Activated T-cell treated with anti-CD3 and anti-CD28 coated beads, Interleukin-2, amount 50 U/mL, for 72 hours (primary cell): ENCODE measurements at regions not wholly inside any gene's neighbourhood (a gene's known extent, or its start where the extent isn't known, plus 50 kb on each side); places are given as distances from the start of the nearest gene placed in this dataset.

Experiments used
- ATAC-seq, 2 donors: fragments of 150-1000 bp; cut with Tn5 transposase; replicated peaks in 1 of 2; 2 replicates each; pipeline ENCODE4 v1.10.0; 2021; ENCODE audit warnings: moderate library complexity in 2 of 2, mild to moderate bottlenecking in 1 of 2
- DNase-seq, 2 donors: peaks; one replicate each; pipeline ENCODE4 v3.0.0; 2021 to 2022; ENCODE audit warnings: mixed read lengths in 1 of 2
- H3K27ac Mint-ChIP-seq: one replicate; pipeline ENCODE4 v1.8.0; 2022; ENCODE audit warnings: mild to moderate bottlenecking, moderate library complexity, mixed read lengths
- H3K27me3 Mint-ChIP-seq: one replicate; pipeline ENCODE4 v1.8.0; 2022; ENCODE audit warnings: low read depth, mixed read lengths
- H3K36me3 Mint-ChIP-seq, 2 donors: one replicate each; pipeline ENCODE4 v1.8.0; 2022; ENCODE audit warnings: mixed read lengths in 2 of 2, mild to moderate bottlenecking in 1 of 2; ENCODE audit not compliant: insufficient read depth in 2 of 2
- H3K4me1 Mint-ChIP-seq: one replicate; pipeline ENCODE4 v1.8.0; 2022; ENCODE audit warnings: low read depth, mixed read lengths
- H3K4me3 Mint-ChIP-seq, 2 donors: one replicate each; pipeline ENCODE4 v1.8.0; 2022; ENCODE audit warnings: mild to moderate bottlenecking in 2 of 2, mixed read lengths in 2 of 2, moderate library complexity in 2 of 2
- H3K9me3 Mint-ChIP-seq, 2 donors: one replicate each; pipeline ENCODE4 v1.8.0; 2022; ENCODE audit warnings: mixed read lengths in 2 of 2

DNA sequence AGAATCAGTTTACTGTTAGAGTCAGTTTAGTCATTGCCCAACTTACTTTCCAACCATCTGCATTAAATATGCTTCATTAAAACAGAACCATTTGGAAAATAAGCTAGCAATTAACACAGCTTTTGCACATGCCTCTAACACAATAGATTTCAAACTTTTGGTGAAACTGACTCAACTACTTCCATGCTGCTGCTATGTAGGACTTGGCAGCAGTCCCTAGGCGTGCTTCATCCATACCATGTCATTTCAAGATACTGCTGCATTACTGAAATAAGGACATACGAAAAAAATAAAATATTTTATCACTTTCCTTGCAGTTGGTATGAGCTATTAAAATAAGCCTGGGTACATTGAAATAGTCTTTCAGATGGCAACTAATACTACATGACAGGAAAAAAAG, 65.5 kb upstream of the SOX6 start:
- no peaks in the 10 kb centered on the region for H3K36me3 Mint-ChIP-seq
- H3K27ac Mint-ChIP-seq = no peak overlapping the region
- DNase-seq (no peak), ATAC-seq (no peak)
- no peak overlapping the region for H3K4me3 Mint-ChIP-seq
- no peaks in the 10 kb centered on the region for H3K4me1 Mint-ChIP-seq
- H3K27me3 Mint-ChIP-seq = no peaks in the 10 kb centered on the region
- peaks cover 1 to 8% of the 10 kb centered on the region in 2 donors for H3K9me3 Mint-ChIP-seq

GRCh38 chr11:16418428-16419097, 62.2 kb upstream of the SOX6 start:
- Mint-ChIP-seq H3K4me1 (no peaks in the 10 kb centered on the region), H3K36me3 (no peaks in the 10 kb centered on the region), H3K9me3 (peaks cover 0 to 2% of the 10 kb centered on the region in 2 donors), H3K4me3 (no peak overlapping the region), H3K27me3 (no peaks in the 10 kb centered on the region), H3K27ac (no peak overlapping the region)
- ATAC-seq = no peak
- DNase-seq = no peak

DNA sequence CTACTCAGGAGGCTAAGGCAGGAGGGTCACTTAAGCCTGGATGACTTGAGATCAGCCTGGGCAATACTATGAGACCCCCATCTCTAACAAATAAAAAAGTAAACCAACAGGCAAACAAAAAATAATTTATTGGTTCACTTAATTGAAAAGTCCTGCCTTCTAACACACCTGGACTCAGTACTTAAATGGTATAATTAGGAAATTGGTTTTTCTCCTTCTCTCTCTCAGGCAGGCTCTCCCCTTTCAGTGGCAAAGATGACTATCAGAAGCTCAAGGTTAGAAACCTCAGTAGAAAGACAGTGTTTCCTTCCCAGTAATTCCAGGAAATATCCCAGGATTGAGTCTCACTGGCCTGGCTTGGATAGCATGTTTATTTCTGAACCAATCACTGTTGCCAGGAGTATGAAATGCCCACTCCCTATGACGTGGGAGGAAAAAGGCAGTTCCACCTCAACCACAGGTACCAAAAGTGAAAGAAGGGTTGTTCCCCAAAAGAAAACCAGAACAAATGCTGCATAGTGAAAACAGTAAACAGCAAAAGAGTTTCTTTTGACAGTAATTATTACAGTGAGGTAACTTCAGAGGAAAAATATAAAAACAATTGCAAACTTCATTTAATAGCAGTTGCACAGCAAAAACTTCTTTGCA, 56.3 kb upstream of the SOX6 start:
- H3K4me3 Mint-ChIP-seq = no peak overlapping the region
- H3K27me3 Mint-ChIP-seq = no peaks in the 10 kb centered on the region
- H3K9me3 Mint-ChIP-seq = no peaks in the 10 kb centered on the region
- H3K4me1 Mint-ChIP-seq = no peaks in the 10 kb centered on the region
- H3K36me3 Mint-ChIP-seq = no peaks in the 10 kb centered on the region
- no peak overlapping the region for H3K27ac Mint-ChIP-seq
- ATAC-seq (no peak), DNase-seq (no peak)

- Mint-ChIP-seq H3K9me3 (no peaks in the 10 kb centered on the region), H3K27me3 (no peaks in the 10 kb centered on the region)
Observed at GRCh38 chr11:16410479-16410878, 54.1 kb upstream of the SOX6 start.

DNA sequence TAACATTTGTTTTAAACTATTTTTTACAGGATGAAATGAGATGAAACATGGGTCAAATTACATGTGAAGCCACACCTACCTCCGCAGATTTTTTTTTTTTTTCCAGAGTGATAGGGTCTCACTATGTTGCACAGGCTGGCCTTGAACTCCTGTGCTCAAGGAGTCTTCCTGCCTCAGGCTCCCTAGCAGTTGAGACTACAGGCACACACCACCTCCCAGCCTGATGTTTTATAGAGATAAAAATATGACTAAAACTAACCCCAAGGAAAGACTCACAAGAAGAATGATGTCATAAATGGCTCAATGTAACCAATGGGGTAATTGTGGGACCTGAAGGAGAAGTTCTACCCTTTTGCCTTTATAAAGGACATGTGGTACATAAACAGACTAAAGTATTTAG, 52.3 kb upstream of the SOX6 start:
- Mint-ChIP-seq H3K4me1 (no peaks in the 10 kb centered on the region), H3K4me3 (no peak overlapping the region), H3K9me3 (no peaks in the 10 kb centered on the region), H3K27ac (no peak overlapping the region), H3K36me3 (no peaks in the 10 kb centered on the region), H3K27me3 (no peaks in the 10 kb centered on the region)
- DNase-seq = no peak
- ATAC-seq = no peak

More at GRCh38 chr11:16410479-16410878, 54.1 kb upstream of the SOX6 start:
- Mint-ChIP-seq H3K36me3 (no peaks in the 10 kb centered on the region), H3K4me1 (no peaks in the 10 kb centered on the region), H3K4me3 (no peak overlapping the region), H3K27ac (no peak overlapping the region)
- DNase-seq (no peak), ATAC-seq (no peak)

DNA sequence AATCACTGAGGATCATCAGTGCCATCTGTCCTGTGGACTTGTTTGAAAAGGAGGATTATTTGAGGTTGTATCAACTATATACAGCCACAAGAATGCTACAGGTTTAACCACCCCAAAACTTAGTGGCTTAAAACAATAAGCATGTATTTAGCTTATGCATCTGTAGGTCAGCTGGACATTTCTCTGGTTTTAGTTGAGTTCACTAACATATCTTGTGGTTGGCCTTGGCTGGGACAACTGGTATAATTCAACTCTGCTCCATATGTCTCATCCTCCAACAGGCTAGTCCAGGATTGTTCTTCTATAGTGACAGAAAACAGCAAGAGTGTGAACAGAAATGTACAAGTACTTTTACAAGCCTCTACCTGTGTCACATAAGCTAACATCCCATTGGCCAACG, 49.9 kb upstream of the SOX6 start:
- peaks cover 0 to 2% of the 10 kb centered on the region in 2 donors for H3K9me3 Mint-ChIP-seq
- H3K4me1 Mint-ChIP-seq = no peaks in the 10 kb centered on the region
- H3K4me3 Mint-ChIP-seq = no peak overlapping the region
- DNase-seq = no peak
- no peaks in the 10 kb centered on the region for H3K27me3 Mint-ChIP-seq
- H3K36me3 Mint-ChIP-seq = no peaks in the 10 kb centered on the region
- no peak overlapping the region for H3K27ac Mint-ChIP-seq
- ATAC-seq = no peak
